ENCODE measurements at regions not wholly inside any gene's neighbourhood (a gene's known extent, or its start where the extent isn't known, plus 50 kb on each side); places are given as distances from the start of the nearest gene placed in this dataset.

- no peak overlapping the region for H3K4me3 ChIP-seq (ENCODE audit: low read length)
- no peak for DNase-seq (ENCODE audit: low read depth)
- TF ChIP-seq CTCF (conservative IDR thresholded peaks at IDR 0.05; ENCODE audit: low read depth, low read length), result no peak
Observed at GRCh38 chr11:104665641-104666040, 232.6 kb downstream of the CASP12 start.

- TF ChIP-seq CTCF (conservative IDR thresholded peaks at IDR 0.05; ENCODE audit: low read depth, low read length), result no peak
- DNase-seq (ENCODE audit: low read depth), result no peak
- H3K4me3 ChIP-seq (ENCODE audit: low read length), result no peak overlapping the region
Observed at GRCh38 chr11:104663190-104664140, 234.8 kb downstream of the CASP12 start.

- H3K4me3 ChIP-seq (ENCODE audit: low read length), result no peak overlapping the region
- DNase-seq (ENCODE audit: low read depth), result no peak
- no peak for TF ChIP-seq CTCF (conservative IDR thresholded peaks at IDR 0.05; ENCODE audit: low read depth, low read length)
Observed at GRCh38 chr11:104661901-104662300, 236.4 kb downstream of the CASP12 start.

- DNase-seq (ENCODE audit: low read depth), result no peak
- no peak for TF ChIP-seq CTCF (conservative IDR thresholded peaks at IDR 0.05; ENCODE audit: low read depth, low read length)
Observed at GRCh38 chr11:104661471-104661870, 236.8 kb downstream of the CASP12 start.

GRCh38 chr11:104658177-104658576 lies 240.1 kb downstream of the CASP12 start:
- no peak for TF ChIP-seq CTCF (conservative IDR thresholded peaks at IDR 0.05; ENCODE audit: low read depth, low read length)
- no peak overlapping the region for H3K4me3 ChIP-seq (ENCODE audit: low read length)
- DNase-seq (ENCODE audit: low read depth), result no peak

More at GRCh38 chr11:104661471-104661870, 236.8 kb downstream of the CASP12 start:
- no peak overlapping the region for H3K4me3 ChIP-seq (ENCODE audit: low read length)

- TF ChIP-seq CTCF (conservative IDR thresholded peaks at IDR 0.05; ENCODE audit: low read depth, low read length), result no peak
- H3K4me3 ChIP-seq (ENCODE audit: low read length), result no peak overlapping the region
Observed at GRCh38 chr11:104657083-104657482, 241.2 kb downstream of the CASP12 start.

GRCh38 chr11:104655066-104655465 lies 243.2 kb downstream of the CASP12 start:
- DNase-seq (ENCODE audit: low read depth), result no peak
- no peak for TF ChIP-seq CTCF (conservative IDR thresholded peaks at IDR 0.05; ENCODE audit: low read depth, low read length)
- H3K4me3 ChIP-seq (ENCODE audit: low read length), result no peak overlapping the region

More at GRCh38 chr11:104657083-104657482, 241.2 kb downstream of the CASP12 start:
- no peak for DNase-seq (ENCODE audit: low read depth)
